Omental fat pad (tissue), 3 donors: ENCODE measurements at regions not wholly inside any gene's neighbourhood (a gene's known extent, or its start where the extent isn't known, plus 50 kb on each side); places are given as distances from the start of the nearest gene placed in this dataset.

Experiments used
- ATAC-seq: fragments of 150-250 bp; one replicate; pipeline ENCODE4 v1.9.1; 2016; ENCODE audit warnings: mild to moderate bottlenecking, moderate library complexity; ENCODE audit not compliant: low FRiP score
- DNase-seq: peaks from one replicate; pipeline ENCODE4 v3.0.0-alpha.2; 2019; ENCODE audit warnings: low spot score
- TF ChIP-seq, protein P1 (sequence below), 3 donors: fragments of 450-650 bp; IDR thresholded peaks; one replicate each; pipeline ENCODE4 v1.5.1; 2016 to 2017; ENCODE audit warnings: antibody characterized with exemption in 3 of 3, mild to moderate bottlenecking in 3 of 3, moderate library complexity in 2 of 3

DNA sequence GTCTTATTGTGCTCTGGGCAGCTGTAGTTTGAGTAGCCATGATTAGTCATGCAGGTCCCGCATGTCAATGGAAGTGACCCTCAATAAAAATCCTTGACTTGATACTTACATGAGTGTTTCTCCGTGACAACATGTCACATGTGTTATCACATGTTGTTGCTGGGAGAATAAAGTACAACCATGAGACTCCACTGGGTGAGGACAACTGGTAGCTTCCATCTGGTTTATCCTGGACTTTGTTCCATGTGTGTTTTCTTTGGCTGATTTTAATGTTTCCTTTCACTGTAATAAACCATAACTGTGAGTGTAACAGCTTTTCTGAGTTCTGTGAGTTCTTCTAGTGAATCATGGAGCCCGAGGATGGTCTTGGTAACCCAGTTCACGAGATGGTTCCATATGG is 63.1 kb upstream of the NDN start:
- ATAC-seq (no peak), DNase-seq (no peak)
- TF ChIP-seq, protein P1, sequence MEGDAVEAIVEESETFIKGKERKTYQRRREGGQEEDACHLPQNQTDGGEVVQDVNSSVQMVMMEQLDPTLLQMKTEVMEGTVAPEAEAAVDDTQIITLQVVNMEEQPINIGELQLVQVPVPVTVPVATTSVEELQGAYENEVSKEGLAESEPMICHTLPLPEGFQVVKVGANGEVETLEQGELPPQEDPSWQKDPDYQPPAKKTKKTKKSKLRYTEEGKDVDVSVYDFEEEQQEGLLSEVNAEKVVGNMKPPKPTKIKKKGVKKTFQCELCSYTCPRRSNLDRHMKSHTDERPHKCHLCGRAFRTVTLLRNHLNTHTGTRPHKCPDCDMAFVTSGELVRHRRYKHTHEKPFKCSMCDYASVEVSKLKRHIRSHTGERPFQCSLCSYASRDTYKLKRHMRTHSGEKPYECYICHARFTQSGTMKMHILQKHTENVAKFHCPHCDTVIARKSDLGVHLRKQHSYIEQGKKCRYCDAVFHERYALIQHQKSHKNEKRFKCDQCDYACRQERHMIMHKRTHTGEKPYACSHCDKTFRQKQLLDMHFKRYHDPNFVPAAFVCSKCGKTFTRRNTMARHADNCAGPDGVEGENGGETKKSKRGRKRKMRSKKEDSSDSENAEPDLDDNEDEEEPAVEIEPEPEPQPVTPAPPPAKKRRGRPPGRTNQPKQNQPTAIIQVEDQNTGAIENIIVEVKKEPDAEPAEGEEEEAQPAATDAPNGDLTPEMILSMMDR (IDR thresholded peaks at IDR 0.05) = no peak

DNA sequence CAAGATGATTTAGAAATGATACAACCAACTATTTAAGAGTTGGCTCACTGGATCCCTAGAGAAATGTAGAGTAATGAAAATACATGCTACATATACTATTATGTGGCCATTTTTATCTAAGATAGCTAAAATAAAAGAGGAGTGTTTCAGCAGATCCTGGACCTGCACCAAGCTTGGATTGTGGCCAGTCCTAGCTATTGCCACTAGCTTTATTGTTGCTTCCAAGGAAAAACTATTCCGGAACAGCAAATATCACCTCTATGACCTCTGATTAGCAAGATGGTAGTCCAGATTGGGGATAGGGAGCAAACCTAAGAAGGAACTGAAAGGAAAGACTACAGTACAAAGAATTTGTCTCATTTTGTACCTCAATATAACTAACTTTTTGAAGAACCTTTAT is 63.7 kb upstream of the NDN start:
- DNase-seq (no peak), ATAC-seq (no peak)
- TF ChIP-seq, protein P1 (IDR thresholded peaks at IDR 0.05) = no peak

DNA sequence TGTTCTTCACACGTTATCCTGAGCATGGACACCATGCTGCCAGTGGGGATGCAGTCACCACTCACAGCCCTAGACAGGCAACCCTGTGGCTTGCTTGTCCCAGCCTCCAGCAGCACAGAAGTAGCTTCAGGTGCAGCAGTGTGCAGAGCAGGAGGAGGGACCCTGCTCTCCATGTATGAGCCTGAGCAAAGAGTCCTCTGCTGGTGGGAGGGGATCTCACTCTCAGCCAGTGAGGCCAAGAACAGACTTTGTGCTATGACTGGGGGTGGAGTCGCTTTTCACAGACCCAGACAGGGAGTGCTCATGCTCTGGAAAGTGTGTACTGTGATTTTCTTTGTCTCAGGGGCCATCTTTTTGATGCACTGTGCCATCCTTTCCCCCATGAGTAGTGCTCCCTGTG is 66.1 kb upstream of the NDN start:
- ATAC-seq = no peak
- no peak for DNase-seq
- TF ChIP-seq, protein P1 (IDR thresholded peaks at IDR 0.05) = no peak

DNA sequence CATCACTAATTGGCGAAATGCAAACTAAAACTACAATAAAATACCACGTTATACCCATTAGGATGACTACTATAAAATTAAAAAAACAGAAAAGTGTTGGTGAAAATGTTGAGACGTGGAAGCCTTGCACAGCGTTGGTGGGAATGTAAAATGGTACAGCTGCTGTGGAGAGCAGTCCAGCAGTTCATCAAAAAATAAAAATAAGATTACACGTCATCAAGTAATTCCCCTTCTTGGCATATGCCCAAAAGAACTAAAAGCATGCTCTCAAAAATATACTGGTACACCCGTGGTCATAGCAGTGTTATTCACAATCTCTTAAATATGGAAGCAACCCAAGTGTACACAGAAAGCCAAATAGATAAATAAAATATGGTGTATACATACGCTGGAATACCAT is 71.8 kb upstream of the NDN start:
- TF ChIP-seq, protein P1 (IDR thresholded peaks at IDR 0.05) = no peak
- ATAC-seq = no peak

DNA sequence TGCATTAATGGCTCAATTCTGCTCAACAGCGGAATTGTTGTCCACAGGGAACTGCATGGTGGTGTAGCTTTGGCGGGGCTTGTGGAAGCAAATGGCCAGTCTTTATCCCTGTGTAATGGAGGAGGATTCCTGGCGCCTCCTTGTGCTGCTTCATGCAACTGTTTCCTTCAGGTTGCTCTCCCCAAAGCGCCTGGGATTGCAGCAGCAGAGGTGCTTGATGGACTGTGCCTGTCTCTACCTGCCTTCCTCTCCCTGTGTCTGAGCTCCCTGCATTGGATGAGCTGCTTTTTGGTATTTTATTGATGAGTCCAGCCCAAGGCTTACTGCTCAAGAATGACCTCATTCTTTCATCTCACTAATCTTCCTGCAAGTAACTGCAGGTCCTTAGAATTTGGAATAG is 72.9 kb upstream of the NDN start:
- DNase-seq = no peak
- TF ChIP-seq, protein P1 (IDR thresholded peaks at IDR 0.05) = no peak
- ATAC-seq = no peak

More for the DNA sequence above, 71.8 kb upstream of the NDN start:
- DNase-seq = no peak

DNA sequence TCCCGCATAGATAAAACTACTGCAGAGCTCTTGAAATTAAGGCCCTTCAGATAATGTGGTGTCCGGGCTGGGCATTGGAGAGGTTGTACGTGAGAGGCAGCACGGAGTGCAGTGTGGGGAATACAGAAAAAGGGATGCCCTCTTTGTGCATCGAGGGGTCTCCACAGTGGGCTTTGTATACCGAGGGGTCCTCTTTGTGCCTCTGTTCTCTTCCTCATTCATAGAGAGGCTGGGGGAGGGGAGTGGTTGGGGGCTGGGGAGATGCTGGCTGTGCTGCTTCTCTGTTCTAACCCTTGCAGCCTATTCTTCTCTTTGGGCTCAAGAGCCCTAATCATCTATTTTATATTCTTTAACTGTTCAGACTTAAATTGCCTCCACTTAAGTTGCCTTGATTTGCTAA is 74.3 kb upstream of the NDN start:
- ATAC-seq = no peak
- no peak for DNase-seq

DNA sequence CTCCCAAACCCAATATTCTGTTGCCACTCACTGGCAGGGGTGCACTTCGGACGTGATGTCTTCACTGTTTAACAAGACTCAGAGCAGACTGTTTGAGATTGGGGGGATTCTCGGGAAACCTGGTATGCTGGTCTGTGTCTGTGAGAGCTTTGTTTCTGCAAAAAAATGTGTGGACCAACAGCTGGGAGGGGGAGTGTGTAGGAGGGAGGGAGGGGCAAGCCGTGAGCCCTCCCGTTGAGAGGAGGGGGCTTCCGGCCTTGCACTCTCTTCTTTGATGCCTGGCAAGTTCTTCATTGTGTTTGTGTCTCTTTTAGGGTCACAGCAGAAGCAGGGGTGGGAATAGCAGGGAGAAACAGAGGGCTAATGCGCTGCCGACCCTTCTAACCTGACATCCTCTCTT is 74.9 kb upstream of the NDN start:
- DNase-seq = no peak
- no peak for ATAC-seq
- TF ChIP-seq, protein P1 (IDR thresholded peaks at IDR 0.05) = no peak

More for the DNA sequence above, 74.3 kb upstream of the NDN start:
- TF ChIP-seq, protein P1 (IDR thresholded peaks at IDR 0.05) = no peak
